NCI-H1092 (cell line): ENCODE measurements at regions not wholly inside any gene's neighbourhood (a gene's known extent, or its start where the extent isn't known, plus 50 kb on each side); places are given as distances from the start of the nearest gene placed in this dataset.
"Not testable (repeated sequence)": the region's sequence is repeated elsewhere in the genome, so short reads cannot be mapped to it uniquely, and the experiment has no call there.

Source experiments
- DNase-seq: peaks from one replicate; lab custom pipeline; 2025; lab: John Stamatoyannopoulos, UW

DNA sequence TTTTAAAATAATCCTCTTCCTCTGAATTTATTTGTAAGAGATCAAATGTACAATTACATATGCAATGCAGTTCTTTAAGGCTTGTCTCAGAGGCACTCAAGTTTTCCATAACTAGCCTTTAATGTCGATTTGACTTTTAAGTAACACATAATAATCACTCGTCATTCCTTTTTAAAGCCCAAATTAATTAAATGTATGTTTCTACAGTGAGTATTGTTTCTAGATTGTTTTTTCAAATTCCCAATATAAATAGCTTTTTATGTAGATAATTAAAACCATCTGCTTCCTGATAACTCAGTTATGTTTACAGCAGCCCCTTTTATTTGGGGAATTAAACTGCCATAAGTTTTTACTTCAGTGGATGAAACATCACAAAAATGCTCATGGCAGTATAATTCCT lies 185.1 kb downstream of the ETNK1 start:
- DNase-seq: no peak

DNA sequence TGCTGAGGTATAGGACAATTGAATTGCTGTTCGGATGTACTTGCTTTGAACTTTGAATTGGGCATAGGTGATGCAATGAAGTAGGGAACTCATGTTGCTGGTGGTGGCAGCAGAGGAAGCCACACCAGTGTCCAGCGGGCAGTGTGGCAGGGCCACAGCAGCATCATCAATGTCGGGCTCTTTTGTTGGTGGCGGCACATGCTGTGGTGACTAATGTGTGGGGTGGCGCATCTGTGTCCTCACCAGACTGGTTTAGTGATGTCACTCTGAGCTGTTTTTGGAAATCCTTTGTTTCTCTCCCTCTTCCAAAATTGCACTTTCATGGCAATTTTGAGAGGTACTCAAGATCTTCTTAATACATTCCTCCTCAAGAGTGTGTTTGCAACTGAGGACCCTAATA lies 187.6 kb downstream of the ETNK1 start:
- no peak for DNase-seq

DNA sequence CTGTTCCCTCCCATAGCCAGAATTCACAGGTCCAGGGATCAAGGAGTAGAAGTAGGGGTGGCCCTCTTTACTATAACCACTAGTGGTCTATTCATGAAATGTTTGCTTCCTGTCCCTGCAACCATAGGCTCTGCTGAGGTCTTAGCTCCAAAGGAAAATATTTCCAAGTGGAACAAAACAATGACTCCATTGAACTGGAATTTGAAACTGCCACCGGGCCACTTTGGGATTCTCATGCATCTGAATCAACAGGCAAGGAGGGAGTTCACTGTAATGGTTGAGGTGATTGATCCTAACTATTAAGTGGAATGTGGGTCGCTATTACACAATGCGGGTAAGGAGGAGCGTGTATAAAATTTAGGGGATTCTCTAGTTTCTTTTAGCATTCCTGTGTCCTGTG lies 197.0 kb downstream of the ETNK1 start:
- DNase-seq: no peak

DNA sequence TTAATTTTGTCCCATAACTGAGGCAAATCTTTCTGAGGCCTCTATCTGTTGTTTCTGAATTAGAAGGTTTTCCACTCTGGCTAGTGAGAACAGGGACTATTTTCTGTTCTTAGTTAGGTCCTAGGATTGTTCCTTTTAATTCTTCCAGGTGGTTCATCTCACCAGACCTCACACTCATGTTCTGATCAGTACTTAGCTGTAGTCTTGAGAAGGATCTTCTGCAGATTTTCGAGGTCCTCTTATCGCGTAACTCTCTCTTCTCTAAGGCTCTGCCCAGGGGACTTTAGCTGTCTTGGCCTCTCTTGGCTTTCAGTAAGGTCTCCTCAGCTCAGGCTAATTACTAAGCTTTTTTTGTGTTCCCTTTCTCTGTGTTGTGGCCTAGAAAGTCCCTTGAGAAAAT lies 201.1 kb downstream of the ETNK1 start:
- no peak for DNase-seq

DNA sequence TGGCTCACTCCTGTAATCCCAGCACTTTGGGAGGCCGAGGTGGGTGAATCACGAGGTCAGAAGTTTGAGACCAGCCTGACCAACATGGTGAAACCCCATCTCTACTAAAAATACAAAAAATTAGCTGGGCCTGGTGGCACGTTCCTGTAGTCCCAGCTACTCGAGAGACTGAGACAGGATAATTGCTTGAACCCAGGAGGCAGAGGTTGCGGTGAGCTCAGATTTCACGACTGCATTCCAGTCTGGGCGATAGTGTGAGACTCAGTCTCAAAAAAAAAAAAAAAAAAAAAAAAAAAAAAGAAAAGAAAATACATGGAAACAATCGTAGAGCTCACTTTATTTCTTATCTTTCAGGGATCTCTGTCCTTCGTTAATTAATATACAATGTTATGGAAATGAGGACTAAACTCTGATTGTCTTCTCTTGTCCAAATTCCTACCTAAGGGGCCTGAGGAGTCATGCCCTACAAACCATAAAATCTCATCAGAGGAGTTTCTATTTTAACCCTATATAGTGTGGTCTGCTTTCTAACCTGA lies 201.5 kb downstream of the ETNK1 start:
- DNase-seq: not testable (repeated sequence)

DNA sequence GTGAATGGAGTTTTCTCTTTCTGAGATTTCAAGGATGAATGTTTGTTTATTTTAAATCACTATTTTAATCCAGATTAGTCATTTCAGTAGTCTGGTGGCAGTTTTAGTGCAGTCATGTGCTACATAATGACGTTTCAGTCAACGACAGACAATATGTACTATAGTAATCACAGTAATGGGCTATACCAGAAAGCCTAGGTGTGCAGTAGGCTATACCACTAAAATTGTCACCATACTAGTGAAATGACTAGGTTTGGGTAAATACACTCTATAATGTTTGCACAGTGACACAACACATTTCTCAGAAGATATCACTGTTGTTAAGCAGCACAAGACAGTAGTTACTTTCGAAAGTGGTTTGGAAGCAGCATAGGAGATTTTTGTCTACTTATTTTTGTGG lies 203.1 kb downstream of the ETNK1 start:
- no peak for DNase-seq

DNA sequence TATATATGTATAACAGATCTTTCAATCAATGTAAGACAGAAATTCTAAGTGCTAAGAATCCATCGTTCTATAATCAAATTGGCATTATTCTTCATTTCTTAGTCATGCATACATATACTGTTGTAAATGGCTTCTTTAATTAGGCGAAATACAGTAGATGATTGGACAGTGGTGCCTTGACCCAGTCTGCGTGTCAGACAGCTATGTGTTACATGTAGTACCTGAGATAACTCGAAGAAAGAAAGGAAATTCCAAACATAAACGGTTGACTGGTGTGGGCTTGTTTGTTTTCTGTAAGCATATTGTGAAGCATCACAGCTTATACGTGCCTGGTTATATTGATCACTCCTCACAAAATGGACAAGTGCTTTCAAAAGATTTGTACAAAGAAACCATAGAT lies 210.5 kb downstream of the ETNK1 start:
- no peak for DNase-seq

DNA sequence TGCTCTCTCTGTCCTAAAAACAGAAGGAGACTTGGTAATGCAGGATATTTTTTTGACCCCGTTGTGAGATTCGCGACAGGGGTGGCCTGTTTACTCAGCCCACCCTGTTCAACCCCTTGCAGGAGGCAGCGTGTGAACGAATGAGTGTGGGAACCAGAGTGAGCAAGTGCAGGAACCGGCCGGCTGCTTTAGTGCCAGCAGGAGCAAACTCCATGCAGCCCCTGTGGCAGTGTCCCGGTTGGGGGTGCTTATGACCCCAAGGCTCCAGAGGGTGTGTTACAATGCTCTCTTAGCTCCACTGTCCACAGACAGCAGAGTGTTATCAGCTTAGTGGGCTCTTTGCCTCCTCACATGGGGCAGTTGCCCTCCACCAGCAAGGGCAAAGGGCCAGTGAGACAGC lies 225.2 kb downstream of the ETNK1 start:
- no peak for DNase-seq

DNA sequence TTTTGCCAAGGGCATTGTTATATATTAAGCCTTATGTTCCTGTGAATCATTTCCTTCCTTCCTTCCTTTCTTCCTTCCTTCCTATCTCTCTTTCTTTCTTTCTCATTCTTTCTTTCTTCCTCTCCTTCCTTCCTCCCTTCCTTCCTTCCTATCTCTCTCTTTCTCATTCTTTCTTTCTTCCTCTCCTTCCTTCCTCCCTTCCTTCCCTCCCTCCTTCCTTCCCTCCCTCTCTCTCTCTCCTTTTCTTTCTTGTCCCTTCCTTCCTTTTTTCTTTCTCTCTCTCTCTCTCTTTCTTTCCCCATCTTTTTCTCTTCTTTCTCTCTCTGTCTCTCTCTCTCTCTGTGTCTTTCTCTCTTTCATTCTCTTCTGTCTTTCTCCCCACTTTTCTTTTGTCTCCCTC lies 226.6 kb downstream of the ETNK1 start:
- DNase-seq: no peak

DNA sequence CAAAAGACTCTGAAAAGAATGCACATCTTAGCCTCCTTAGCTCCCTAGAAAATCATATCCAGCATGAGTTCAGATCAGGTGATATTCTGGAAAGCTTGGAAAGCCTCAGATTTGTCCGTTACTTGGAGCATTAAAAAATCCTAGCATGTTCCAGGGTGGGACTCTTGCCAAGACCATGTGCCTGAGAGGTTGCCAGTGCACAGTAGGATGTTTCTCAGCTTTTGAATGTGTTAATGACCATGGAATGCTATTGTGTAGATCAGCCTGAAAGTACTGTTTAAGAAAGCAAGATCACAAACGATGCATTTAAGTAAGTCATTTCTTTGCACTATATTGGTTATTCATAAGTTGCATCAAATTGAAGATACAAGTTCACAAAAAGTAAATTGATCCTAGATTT lies 230.5 kb downstream of the ETNK1 start:
- no peak for DNase-seq

DNA sequence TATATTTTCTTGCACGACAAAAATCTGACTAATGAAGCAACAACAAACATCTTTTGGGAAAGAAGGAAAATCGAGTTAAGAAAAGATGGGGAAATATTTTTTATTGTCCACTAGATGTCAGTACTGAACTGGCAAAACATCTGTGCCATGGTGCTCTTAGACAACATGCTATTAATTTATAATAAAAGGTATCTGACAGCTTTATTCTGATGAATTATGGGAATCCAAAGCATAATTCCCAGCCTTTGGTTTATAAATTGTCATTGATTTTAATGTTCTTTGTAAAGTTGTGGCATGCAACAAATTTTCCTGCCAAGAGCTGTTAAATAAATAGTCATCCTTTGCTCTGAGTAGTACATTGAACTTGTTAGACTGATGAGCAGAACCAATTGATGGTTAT lies 231.2 kb downstream of the ETNK1 start:
- DNase-seq: no peak

DNA sequence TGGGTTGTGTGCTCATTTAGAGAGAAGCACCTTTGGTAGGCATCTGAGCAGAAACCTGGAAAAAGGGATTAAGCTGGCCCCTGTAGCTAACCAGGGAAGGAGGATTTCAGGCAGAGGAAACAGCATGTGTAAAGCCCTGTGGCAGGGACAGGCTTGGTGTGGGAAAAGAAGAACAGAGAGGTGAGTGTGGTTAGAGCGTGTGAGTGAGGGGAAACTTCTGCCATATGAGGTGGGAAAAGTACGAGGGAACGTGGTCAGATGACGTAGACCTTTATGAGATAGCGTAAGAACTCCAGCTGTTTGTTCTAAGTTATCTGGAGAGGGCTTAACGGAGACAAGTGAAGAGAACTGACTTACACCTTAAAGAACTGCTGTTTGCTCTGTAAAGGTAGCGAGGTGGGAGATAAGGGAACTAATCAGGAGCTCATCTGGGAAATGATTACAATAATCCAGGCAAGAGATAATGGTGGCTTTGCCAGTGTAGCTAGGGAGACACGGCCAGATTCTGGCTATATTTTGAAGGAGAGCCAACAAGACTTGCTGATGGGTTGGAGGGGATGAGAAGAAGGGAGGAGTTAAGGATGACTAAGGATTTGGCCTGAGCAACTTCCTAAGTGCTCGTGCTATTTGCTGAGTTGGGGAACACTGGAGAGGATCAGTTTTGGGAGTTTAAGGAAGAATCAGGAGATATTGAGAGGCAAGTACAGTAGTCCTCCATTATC lies 234.0 kb downstream of the ETNK1 start:
- no peak for DNase-seq

DNA sequence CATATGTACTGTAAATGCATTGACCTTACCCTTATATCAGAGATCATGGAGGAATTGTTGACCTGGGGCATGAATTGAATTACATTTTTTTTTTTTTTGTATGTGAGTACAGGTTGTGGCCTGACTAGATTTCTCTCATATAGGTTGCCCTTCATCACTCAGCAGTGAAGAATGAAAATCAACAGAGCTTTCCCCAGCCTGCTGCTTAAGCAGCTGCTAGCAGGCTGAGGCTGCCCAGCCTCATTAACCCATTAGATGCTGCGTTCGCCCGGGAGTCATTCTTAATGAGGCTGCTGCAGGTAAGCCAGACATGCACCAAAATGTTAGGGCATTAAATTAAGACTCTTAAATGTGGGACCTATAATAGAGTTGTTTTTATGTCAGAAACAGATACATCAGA lies 236.0 kb downstream of the ETNK1 start:
- no peak for DNase-seq

DNA sequence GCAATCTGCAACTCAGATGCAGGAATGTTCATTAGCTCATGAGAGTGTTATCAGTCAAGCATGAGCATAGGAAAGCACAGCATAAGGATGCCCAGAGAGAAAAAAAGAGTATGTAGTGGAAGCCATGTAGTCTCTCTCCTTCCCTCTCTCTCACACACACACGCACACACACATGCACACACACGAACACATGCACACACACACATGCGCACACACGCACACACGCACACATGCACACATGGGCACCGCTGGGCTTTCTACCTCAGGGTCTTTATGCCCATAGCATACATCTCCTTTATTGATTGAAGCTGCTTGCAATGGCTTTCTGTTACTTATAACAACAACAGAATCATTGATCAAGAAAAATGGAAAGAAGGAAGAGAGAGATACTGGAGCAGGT lies 240.9 kb downstream of the ETNK1 start:
- DNase-seq: no peak

DNA sequence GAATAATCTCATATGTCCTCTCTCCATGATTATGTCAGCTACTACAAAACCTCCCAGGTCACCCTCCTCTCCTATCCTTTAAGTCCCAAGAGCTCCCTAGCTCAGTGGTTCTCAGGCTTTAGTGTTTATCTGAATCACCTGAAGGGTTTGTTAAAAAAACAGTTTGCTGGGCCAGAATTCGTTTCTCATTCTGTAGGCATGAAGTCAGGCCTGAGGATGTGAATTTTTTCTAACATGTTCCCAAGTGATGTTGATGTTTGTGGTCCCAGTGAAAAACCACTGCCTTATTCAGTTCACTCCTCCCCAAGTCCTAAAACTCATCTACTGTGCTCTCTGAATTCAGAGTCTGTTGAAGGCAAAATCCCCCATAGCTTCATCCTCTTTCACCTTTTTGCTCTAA lies 241.4 kb downstream of the ETNK1 start:
- no peak for DNase-seq

DNA sequence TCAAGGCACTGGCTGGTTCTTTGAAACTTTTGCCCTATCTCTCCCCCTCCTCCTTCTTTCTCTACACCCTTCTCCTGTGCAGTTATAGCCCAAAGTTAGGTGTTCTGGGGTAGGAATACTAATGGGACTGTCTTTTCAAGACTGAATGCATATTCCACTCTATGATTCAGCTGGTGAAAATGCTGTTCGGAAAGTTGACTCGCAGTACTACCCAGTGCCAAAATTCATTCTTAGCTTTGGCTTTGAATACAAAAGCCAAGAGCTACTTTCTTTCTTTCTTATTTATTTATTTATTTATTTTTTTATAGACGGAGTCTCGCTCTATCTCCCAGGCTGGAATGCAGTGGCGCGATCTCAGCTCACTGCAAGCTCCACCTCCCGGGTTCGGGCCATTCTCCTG lies 249.2 kb downstream of the ETNK1 start:
- DNase-seq: no peak

DNA sequence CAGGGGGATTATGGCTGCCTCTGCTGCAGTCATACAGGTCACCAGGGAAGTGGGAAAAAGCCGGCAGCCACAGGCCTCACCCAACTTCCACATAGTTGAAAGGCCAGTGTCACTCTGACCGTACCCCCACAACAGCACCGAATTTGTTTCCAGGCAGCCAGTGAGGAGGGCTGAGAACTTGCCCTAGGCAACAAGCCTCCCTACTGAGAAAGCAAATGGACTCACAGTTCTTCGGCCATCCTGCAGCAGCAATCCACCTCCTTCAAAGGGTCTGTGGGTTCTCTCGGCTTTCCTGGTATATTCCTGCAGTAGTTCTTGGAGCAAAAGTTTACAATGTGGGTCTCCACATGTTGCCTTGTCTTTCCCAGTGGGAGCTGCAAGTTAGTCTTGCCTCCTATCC lies 251.3 kb downstream of the ETNK1 start:
- no peak for DNase-seq

DNA sequence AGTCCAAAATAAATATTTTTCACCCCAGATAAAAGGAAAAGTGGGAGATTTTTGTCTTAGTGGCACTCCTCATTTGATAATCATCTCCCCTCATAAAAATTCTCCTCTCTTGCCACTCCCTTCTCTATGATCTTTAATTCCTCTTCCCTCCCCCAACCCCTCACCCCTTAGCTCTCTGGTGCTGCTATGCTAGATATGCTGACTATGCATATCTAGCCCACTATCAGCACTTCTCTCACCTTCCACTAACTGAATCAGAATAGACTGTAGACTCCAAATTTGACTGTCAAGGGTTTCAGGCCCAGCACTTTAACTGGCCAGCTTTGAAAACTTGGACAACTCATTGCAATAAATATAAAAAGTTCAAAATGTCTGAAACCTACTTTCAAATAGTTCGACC lies 254.2 kb downstream of the ETNK1 start:
- no peak for DNase-seq

DNA sequence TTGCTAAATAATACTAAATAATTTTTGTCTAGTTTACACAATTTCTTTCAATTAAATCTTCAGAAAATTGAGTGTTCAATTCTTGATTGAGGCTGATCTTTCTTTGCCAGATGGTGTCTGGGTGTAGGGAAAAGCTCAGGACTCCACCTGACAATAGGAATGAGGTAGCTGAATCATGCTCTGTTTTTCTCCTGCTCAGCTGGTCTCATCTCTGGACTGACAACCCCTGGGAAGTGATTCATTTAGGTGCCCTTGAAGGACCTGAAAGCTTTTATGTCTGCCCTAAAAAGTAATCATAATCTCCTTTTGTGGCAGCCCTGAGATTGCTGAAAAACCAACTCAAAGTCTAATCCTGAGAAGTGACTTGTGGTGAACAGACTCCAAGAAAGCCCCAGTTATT lies 255.4 kb downstream of the ETNK1 start:
- DNase-seq: no peak

DNA sequence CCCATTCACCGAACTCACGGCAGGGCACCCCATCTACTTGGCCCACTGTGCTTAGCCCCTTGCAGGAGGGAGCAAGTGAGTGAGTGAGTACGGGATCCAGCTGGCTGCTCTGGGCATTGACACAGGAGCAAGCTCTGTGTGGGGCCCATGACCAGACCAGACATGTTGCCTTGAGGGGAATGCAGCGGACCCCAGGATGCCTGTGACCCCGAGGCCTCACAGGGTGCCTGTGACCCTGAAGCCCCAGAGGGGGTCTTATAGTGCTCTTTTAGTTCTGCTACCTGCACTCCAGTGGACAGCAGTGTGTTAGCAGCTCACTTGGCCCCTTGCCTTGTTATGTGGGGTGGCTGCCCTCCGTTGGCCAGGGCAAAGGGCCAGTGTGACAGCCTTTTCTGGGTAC lies 255.8 kb downstream of the ETNK1 start:
- DNase-seq: no peak

DNA sequence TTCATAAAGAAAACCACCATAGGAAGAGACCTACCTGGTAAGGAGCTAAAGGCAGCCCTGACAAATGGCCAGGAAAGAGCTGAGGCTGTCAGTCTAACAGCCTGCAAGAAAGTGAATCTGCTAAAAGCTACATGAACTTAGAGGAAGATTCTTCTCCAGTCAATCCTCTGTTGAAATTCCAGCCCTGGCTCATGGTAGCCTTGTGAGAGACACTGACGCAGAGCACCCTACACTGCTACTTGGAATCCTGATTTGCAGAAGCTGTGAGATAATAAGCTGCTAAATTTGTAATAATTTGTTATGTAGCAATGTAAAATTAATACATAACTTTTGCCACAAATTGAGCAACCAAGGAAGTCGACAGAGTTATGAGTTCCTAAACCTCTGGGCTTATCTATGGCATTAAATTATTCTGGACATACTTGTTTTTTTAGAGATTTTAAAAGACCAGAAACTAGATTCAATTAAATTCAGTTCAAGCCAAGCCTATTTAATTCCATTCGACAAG lies 257.0 kb downstream of the ETNK1 start:
- DNase-seq: no peak

DNA sequence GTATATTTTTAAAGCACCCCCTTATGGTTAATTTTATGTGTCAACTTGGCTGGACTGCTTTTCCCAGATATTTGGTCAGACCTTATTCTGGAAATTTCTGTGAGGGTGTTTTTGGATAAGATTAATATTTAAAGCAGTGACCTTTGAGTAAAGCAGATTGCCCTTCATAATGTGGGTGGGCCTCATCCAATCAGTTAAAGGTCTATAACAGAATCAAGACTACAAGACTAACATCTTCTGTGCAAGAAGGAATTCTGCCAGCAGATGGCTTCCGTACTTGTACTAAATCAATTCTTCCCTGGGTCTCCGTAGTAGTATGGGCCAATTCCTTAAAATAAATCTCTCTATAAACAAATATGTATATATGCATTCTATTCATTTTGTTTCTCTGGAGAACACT lies 257.6 kb downstream of the ETNK1 start:
- DNase-seq: no peak

DNA sequence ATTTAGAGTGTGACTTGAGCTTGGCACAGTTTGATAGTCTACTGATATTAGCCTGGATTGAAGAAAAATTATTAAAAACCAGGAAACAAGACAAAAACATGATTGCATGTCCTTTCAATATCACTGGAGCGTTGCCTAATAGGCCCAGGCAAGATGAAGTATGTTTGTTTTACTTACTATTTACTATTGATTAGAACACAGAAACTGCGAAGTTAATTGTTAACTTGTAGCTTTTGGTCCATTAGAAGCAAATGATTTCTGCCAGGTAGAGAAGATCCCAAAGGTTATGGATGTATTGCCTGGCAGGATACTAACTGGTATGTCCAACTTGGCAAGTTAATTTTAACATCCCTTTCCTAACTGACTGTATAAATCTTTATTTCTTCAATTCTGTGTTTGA lies 268.9 kb downstream of the ETNK1 start:
- DNase-seq: no peak

DNA sequence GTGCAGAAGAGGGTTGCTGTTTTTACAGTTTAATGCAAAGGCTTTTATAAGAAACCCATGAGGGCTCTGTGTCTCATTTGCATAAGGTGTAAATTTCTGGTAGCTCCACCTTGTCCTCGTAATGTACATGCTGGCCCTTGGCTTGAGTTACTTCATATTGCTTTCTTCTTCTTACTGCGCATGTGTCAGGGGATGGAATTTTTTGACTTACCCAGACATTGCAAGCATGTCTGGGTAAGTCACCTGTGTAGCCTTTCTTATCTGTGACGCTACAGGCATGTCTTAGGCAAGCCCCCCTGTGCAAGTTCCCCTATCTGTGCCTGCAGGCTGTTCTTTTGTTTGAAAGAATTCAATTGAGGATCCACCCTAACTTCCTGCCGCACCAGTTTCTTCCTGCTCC lies 274.2 kb downstream of the ETNK1 start:
- DNase-seq: no peak
